OCI-LY1 (cell line): ENCODE measurements at regions not wholly inside any gene's neighbourhood (a gene's known extent, or its start where the extent isn't known, plus 50 kb on each side); places are given as distances from the start of the nearest gene placed in this dataset.

Experiments used
- CTCF ChIP-seq: fragments of 200-600 bp; sonication (generic), shearing (Covaris generic); IDR thresholded peaks from 2 replicates; pipeline ENCODE4 v1.5.1; 2017; ENCODE audit warnings: mild to moderate bottlenecking, antibody characterized with exemption, low read length, moderate library complexity, mixed read lengths
- EZH2 ChIP-seq: fragments of 200-600 bp; sonication (generic), shearing (Covaris generic); IDR thresholded peaks from 2 replicates; pipeline ENCODE4 v1.8.0; 2017; ENCODE audit warnings: borderline replicate concordance, mixed run types, mild to moderate bottlenecking, antibody characterized with exemption, low read length, moderate library complexity, mixed read lengths

GRCh38 chr16:86291491-86291890, 218.8 kb upstream of the FOXF1 start:
- TF ChIP-seq CTCF (no peak), EZH2 (no peak)
